Esophagus muscularis mucosa (tissue), 4 donors: ENCODE measurements at regions not wholly inside any gene's neighbourhood (a gene's known extent, or its start where the extent isn't known, plus 50 kb on each side); places are given as distances from the start of the nearest gene placed in this dataset.

Experiments
- DNase-seq: peaks from one replicate; pipeline ENCODE4 v3.0.0-alpha.2; 2017; ENCODE audit errors: extremely low spot score
- H3K27ac ChIP-seq, 4 donors: fragments of 200-600 bp; sonication (generic); replicated peaks in 1 of 4; 1 replicate in 3 of 4; 2 replicates in 1 of 4; pipeline ENCODE4 v1.5.1; 2016 to 2019; ENCODE audit warnings: mild to moderate bottlenecking in 1 of 4
- H3K27me3 ChIP-seq, 4 donors: fragments of 200-600 bp; sonication (generic); one replicate each; pipeline versions ENCODE4 v1.5.1 to v1.6.0; 2016 to 2019
- H3K36me3 ChIP-seq, 4 donors: fragments of 200-600 bp; sonication (generic); one replicate each; pipeline ENCODE4 v1.5.1; 2016 to 2019
- H3K4me1 ChIP-seq, 4 donors: fragments of 200-600 bp; sonication (generic); one replicate each; pipeline ENCODE4 v1.5.1; 2016 to 2019
- H3K4me3 ChIP-seq, 4 donors: fragments of 200-600 bp; sonication (generic); 1 replicate in 2 of 4; 2 replicates in 2 of 4; pipeline ENCODE4 v1.5.1; 2016 to 2019; ENCODE audit warnings: mild to moderate bottlenecking in 4 of 4, moderate library complexity in 1 of 4
- H3K9me3 ChIP-seq, 4 donors: fragments of 200-600 bp; sonication (generic); 1 replicate in 3 of 4; 2 replicates in 1 of 4; pipeline ENCODE4 v1.5.1; 2016 to 2019
- CTCF ChIP-seq, 3 experiments: fragments of 200-600 bp in 2 of 3; fragments of 450-650 bp in 1 of 3; sonication (generic) in 2 of 3; IDR thresholded peaks; one replicate each; pipeline ENCODE4 v1.5.1; 2017 to 2019; ENCODE audit warnings: antibody characterized with exemption in 3 of 3, mild to moderate bottlenecking in 2 of 3, moderate library complexity in 1 of 3
- EP300 ChIP-seq: sonication (generic); formaldehyde crosslinking; IDR thresholded peaks from one replicate; pipeline ENCODE4 v1.6.1; 2017; ENCODE audit warnings: antibody characterized with exemption
- POLR2A ChIP-seq: fragments of 450-650 bp; IDR thresholded peaks from one replicate; pipeline ENCODE4 v1.6.1; 2017; ENCODE audit warnings: antibody characterized with exemption, moderate library complexity, mild to moderate bottlenecking, low read depth
- POLR2AphosphoS5 ChIP-seq, 2 donors: sonication (generic); formaldehyde crosslinking; IDR thresholded peaks; one replicate each; pipeline ENCODE4 v1.6.1; 2017; ENCODE audit warnings: antibody characterized with exemption in 2 of 2
- WGBS: methylation state at CpG from one replicate; pipeline ENCODE4 v1.1.5; 2018; 5-methylcytosine and 5-hydroxymethylcytosine counted together
- intact Hi-C: fragments of 100-400 bp; cut with DNase I; formaldehyde crosslinking; loops from one replicate; pipeline ENCODE4 v1.15.1; 2023

GRCh38 chr10:9016930-9017329 is 962.4 kb downstream of the GATA3 start:
- no peak for DNase-seq
- H3K9me3 ChIP-seq, result no peaks in the 10 kb centered on the region
- intact Hi-C loops, result no loop called here
- no peaks in the 10 kb centered on the region for H3K27me3 ChIP-seq
- no peaks in the 10 kb centered on the region for H3K36me3 ChIP-seq
- TF ChIP-seq CTCF (IDR thresholded peaks at IDR 0.05), result no peak
- no peaks in the 10 kb centered on the region for H3K4me1 ChIP-seq
- WGBS, result 92% methylated on average over 4 of the region's 4 CpGs
- H3K4me3 ChIP-seq, result no peak overlapping the region
- H3K27ac ChIP-seq, result no peak overlapping the region

DNA sequence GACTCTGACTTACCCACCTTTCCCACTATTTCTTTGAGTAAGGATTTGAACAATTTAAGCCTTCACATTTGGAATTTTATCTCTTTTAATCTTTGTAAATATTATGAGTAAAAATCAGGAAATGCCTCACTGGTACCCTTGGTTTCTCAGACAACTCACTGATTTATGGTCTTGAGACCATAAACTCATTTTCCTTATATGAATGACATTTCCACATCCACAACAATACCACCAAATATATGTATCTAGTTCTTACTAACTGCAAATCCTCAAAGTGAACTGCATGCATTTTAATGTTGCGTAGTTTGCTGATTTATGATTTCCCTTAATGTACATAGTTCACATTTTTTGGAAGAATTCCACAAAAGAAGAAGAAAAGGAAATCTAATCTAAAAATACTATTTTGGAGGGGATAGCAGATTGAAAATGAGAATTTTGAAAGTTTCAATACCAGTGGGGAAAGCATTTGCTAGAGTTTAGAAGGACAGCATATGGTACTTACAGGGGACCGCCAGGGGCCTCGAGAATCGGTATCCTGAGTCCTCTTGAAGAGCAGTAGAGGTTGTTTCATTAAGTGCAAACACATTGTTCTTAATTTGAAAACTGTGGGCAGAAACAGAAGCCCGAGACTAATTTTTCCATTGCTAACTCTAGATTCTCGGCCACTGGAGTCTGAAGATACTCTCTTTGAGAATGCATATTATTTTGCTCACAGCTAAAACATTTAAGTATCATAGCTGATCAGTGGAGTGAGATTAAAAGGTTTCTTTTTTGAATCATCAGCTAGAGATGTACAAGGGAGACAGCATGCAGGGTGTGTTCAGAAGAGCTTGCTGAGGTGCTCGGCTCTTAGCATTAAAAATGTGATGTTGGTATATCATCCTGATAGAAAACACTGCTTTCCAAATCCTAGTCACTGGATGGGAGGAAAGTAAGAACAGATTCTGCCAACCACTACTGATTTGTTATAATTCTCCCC is 964.0 kb downstream of the GATA3 start:
- Histone ChIP-seq H3K27me3 (no peaks in the 10 kb centered on the region), H3K9me3 (no peaks in the 10 kb centered on the region), H3K36me3 (no peaks in the 10 kb centered on the region), H3K4me3 (no peak overlapping the region), H3K27ac (no peak overlapping the region), H3K4me1 (no peaks in the 10 kb centered on the region)
- WGBS, result 81% methylated on average over 7 of the region's 7 CpGs
- intact Hi-C loops, result no loop called here
- DNase-seq, result no peak
- TF ChIP-seq EP300 (no peak), POLR2A (no peak), CTCF (IDR thresholded peaks at IDR 0.05) (no peak), POLR2AphosphoS5 (IDR thresholded peaks at IDR 0.05) (no peak)

DNA sequence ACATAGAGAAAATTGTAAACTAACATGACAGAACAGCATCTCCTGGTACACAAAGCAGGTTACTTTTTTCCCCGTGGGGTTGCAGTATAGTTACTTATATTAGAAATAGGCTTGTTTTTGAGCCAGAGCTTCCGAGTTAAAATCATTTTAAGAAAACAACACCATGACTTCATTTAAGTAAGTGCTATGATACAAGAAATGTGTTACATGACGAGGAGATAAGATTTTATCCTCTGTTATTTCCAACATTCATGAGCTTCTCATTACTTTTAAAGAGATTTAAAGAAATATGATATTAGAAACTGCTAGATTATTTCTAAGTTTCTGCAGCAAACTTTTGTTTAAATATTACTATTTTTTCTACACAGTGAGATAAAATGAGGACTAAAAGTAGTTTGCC is 968.7 kb downstream of the GATA3 start:
- TF ChIP-seq EP300, result no peak
- TF ChIP-seq POLR2AphosphoS5 (IDR thresholded peaks at IDR 0.05), result no peak
- no peak for TF ChIP-seq CTCF (IDR thresholded peaks at IDR 0.05)
- no peak for TF ChIP-seq POLR2A
- Histone ChIP-seq H3K4me3 (no peak overlapping the region), H3K27me3 (no peaks in the 10 kb centered on the region), H3K4me1 (no peaks in the 10 kb centered on the region), H3K27ac (no peak overlapping the region), H3K9me3 (no peaks in the 10 kb centered on the region), H3K36me3 (no peaks in the 10 kb centered on the region)
- DNase-seq, result no peak
- intact Hi-C loops, result no loop called here
- 56% methylated on average over 3 of the region's 3 CpGs for WGBS

DNA sequence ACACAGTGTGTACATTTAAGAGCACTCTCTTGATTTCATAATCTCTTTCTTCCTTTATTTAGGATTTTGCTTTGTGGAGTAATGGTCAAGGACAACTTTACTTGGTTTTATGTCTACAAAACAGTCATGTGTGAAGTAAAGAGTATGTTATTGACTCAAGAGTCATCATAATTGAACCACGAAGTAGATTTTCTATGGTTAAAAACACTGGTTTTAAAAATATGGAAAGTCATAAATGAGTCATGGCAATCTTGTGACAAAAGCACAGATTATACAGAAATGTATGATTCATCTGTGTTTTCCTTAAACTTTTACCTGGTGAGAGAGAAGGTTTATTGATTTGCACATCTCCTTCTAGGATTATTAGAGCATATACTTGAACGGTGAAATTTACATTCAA is 969.7 kb downstream of the GATA3 start:
- H3K27me3 ChIP-seq, result no peaks in the 10 kb centered on the region
- H3K36me3 ChIP-seq, result no peaks in the 10 kb centered on the region
- intact Hi-C loops, result no loop called here
- 80% methylated on average over 2 of the region's 2 CpGs for WGBS
- H3K4me1 ChIP-seq, result no peaks in the 10 kb centered on the region
- no peak overlapping the region for H3K4me3 ChIP-seq
- no peak for TF ChIP-seq POLR2AphosphoS5 (IDR thresholded peaks at IDR 0.05)
- no peak for TF ChIP-seq POLR2A
- no peak for TF ChIP-seq EP300
- no peak for TF ChIP-seq CTCF (IDR thresholded peaks at IDR 0.05)
- no peaks in the 10 kb centered on the region for H3K9me3 ChIP-seq
- no peak overlapping the region for H3K27ac ChIP-seq
- no peak for DNase-seq

DNA sequence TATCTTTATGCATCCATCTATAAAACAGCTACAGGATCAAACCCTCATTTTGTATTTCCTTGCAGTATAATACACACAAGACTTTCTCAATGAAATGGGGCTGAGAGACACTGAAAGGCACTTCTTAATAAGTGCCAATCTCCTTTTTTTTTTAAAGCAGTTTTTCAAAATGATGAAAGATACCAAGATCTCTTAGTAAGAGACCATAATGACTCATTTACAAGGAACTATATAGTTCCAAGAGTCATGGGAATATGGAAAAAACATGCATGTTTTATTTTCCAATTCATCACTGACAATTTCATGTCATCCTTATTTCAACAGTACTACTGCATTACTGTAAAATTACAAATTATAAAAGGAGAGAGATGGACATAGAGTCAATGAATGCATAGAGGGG is 973.7 kb downstream of the GATA3 start:
- Histone ChIP-seq H3K4me1 (no peaks in the 10 kb centered on the region), H3K27me3 (no peaks in the 10 kb centered on the region), H3K36me3 (no peaks in the 10 kb centered on the region), H3K4me3 (no peak overlapping the region), H3K9me3 (no peaks in the 10 kb centered on the region), H3K27ac (no peak overlapping the region)
- DNase-seq, result no peak
- TF ChIP-seq POLR2AphosphoS5 (IDR thresholded peaks at IDR 0.05), result no peak
- TF ChIP-seq CTCF (IDR thresholded peaks at IDR 0.05), result no peak
- TF ChIP-seq POLR2A, result no peak
- no peak for TF ChIP-seq EP300
- intact Hi-C loops, result no loop called here
